Uterus (tissue), 3 donors: ENCODE measurements at regions not wholly inside any gene's neighbourhood (a gene's known extent, or its start where the extent isn't known, plus 50 kb on each side); places are given as distances from the start of the nearest gene placed in this dataset.

Source experiments
- DNase-seq, 2 donors: peaks; one replicate each; pipeline ENCODE4 v3.0.0-alpha.2; 2019 to 2020
- H3K27ac ChIP-seq, 2 donors: fragments of 200-600 bp; sonication (generic); 1 replicate in 1 of 2; 2 replicates in 1 of 2; pipeline ENCODE4 v1.5.1; 2016 to 2018
- H3K27me3 ChIP-seq, 2 donors: fragments of 200-600 bp; sonication (generic); one replicate each; pipeline ENCODE4 v1.5.1; 2018 to 2019; ENCODE audit warnings: control low read depth in 1 of 2
- H3K36me3 ChIP-seq, 2 donors: fragments of 200-600 bp; sonication (generic); one replicate each; pipeline ENCODE4 v1.5.1; 2019; ENCODE audit warnings: control low read depth in 1 of 2
- H3K4me1 ChIP-seq, 2 donors: fragments of 200-600 bp; sonication (generic); one replicate each; pipeline ENCODE4 v1.5.1; 2018 to 2019; ENCODE audit warnings: control low read depth in 1 of 2
- H3K4me3 ChIP-seq, 2 donors: fragments of 200-600 bp; sonication (generic); 1 replicate in 1 of 2; 2 replicates in 1 of 2; pipeline ENCODE4 v1.5.1; 2018 to 2019; ENCODE audit warnings: mild to moderate bottlenecking in 1 of 2
- H3K9me3 ChIP-seq, 2 donors: fragments of 200-600 bp; sonication (generic); one replicate each; pipeline ENCODE4 v1.5.1; 2019; ENCODE audit warnings: control low read depth in 1 of 2
- POLR2A ChIP-seq, 2 donors: fragments of 450-650 bp; IDR thresholded peaks; one replicate each; pipeline ENCODE4 v1.6.1; 2016; ENCODE audit warnings: antibody characterized with exemption in 2 of 2, mild to moderate bottlenecking in 1 of 2, moderate library complexity in 1 of 2
- intact Hi-C: fragments of 100-400 bp; cut with DNase I; formaldehyde crosslinking; loops from one replicate; pipeline ENCODE4 v1.15.1; 2023; ENCODE audit warnings: low total_unique reads
- TF ChIP-seq, protein P1 (sequence below), 4 experiments: fragments of 200-600 bp in 2 of 4; fragments of 450-650 bp in 2 of 4; sonication (generic) in 2 of 4; IDR thresholded peaks; one replicate each; pipeline ENCODE4 v1.5.1; 2016 to 2019; ENCODE audit warnings: antibody characterized with exemption in 4 of 4, mild to moderate bottlenecking in 2 of 4, moderate library complexity in 1 of 4
- donor health status: DM: yes; HTN: yes; CAD: no.

DNA sequence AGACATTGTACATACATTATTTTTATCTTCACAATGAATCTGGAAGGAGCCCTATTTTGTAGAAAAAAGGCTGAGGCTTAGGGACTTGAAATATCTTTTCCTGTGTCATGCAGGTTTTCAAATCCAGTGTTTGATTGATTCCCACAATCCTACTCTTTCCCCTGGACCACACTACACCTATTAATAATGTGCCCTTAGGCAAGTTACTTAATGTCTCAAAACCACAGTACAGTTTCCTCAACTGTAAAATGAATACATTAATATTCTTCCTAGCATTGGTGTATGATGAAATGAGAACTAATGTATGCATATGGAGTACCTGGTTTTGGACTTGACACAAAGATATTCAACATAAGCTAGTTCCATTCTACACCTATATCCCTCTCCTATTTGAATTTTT, 313.3 kb upstream of the SP8 start:
- Histone ChIP-seq H3K27me3 (no peaks in the 10 kb centered on the region), H3K36me3 (no peaks in the 10 kb centered on the region), H3K27ac (no peak overlapping the region), H3K9me3 (no peaks in the 10 kb centered on the region), H3K4me3 (no peak overlapping the region), H3K4me1 (no peaks in the 10 kb centered on the region)
- intact Hi-C loops, result no loop called here
- no peak for TF ChIP-seq POLR2A (IDR thresholded peaks at IDR 0.05)
- DNase-seq, result no peak

DNA sequence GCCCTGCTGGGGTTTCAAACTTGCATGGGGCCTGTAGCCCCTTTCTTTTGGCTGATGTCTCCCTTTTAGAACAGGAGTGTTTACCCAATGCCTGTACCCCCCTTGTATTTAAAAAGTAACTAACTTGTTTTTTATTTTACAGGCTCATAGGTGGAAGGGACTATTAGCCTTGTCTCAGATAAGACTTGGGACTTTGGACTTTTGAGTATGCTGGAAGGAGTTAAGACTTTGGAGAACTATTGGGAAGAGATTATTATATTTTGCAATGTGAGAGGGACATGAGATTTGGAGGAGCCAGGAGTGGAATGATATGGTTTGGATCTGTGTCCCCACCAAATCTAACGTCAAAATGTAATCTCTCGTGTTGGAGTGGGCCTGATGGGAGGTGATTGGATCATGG, 314.9 kb upstream of the SP8 start:
- intact Hi-C loops, result no loop called here
- Histone ChIP-seq H3K27me3 (no peaks in the 10 kb centered on the region), H3K4me3 (no peak overlapping the region), H3K9me3 (no peaks in the 10 kb centered on the region), H3K36me3 (no peaks in the 10 kb centered on the region), H3K4me1 (no peaks in the 10 kb centered on the region), H3K27ac (no peak overlapping the region)
- no peak for DNase-seq
- TF ChIP-seq POLR2A (IDR thresholded peaks at IDR 0.05), result no peak
- TF ChIP-seq, protein P1, sequence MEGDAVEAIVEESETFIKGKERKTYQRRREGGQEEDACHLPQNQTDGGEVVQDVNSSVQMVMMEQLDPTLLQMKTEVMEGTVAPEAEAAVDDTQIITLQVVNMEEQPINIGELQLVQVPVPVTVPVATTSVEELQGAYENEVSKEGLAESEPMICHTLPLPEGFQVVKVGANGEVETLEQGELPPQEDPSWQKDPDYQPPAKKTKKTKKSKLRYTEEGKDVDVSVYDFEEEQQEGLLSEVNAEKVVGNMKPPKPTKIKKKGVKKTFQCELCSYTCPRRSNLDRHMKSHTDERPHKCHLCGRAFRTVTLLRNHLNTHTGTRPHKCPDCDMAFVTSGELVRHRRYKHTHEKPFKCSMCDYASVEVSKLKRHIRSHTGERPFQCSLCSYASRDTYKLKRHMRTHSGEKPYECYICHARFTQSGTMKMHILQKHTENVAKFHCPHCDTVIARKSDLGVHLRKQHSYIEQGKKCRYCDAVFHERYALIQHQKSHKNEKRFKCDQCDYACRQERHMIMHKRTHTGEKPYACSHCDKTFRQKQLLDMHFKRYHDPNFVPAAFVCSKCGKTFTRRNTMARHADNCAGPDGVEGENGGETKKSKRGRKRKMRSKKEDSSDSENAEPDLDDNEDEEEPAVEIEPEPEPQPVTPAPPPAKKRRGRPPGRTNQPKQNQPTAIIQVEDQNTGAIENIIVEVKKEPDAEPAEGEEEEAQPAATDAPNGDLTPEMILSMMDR (IDR thresholded peaks at IDR 0.05), result no peak

DNA sequence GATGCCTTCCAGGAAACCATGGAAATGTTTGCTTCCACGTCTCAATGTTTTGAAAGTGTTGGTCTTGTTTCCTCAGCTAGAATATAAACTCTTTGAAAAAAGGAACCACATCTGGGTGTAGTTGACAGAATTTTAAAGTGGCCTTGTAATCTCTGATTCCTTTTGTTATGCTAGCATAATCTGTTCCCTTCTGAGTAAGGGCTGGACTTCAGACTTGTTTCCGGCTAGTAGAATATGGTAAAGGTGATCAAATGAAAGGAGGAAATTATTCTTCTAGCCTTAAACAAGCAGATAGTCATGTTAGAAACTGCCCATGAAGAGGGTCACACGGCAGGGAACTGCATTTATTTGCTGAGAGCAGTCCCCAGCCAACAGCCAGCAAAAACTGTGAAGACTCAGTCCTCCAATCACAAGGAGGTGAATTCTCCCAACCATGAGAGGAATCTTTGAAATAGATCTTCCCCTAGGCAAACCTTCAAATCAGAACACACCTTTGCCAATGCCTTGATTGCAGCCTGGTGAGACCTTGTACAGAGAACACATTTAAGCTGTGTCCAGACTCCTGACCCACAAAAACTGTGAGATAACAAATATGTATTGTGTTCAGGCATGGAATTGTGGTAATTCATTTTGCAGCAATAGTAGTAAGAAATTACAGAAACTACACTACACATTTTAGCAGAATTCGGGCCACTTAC, 316.9 kb upstream of the SP8 start:
- intact Hi-C loops, result no loop called here
- TF ChIP-seq, protein P1 (IDR thresholded peaks at IDR 0.05), result no peak
- no peak for TF ChIP-seq POLR2A (IDR thresholded peaks at IDR 0.05)
- no peak for DNase-seq

DNA sequence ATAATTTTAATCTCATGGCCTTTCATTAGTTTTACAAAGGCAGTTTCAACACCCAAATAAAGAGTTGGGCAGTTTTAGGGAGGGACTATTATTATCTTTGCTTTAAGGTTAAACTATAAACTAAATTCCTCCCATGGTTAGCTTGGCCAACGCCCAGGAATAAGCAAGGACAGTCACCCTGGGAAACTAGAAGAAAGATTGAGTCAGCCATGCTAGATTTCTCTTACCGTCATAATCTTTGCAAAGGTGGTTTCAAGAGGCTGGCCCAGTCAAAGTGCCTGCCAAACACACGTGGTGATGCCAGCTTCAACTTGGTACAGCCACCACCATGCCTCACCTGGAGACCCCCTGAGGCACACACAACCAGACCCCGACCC, 317.4 kb upstream of the SP8 start:
- intact Hi-C loops, result no loop called here
- TF ChIP-seq POLR2A (IDR thresholded peaks at IDR 0.05), result no peak
- TF ChIP-seq, protein P1 (IDR thresholded peaks at IDR 0.05), result no peak

More for the DNA sequence above, 316.9 kb upstream of the SP8 start:
- H3K27me3 ChIP-seq, result no peaks in the 10 kb centered on the region
- no peak overlapping the region for H3K27ac ChIP-seq
- H3K4me3 ChIP-seq, result no peak overlapping the region
- H3K4me1 ChIP-seq, result no peaks in the 10 kb centered on the region
- H3K36me3 ChIP-seq, result no peaks in the 10 kb centered on the region
- no peaks in the 10 kb centered on the region for H3K9me3 ChIP-seq

DNA sequence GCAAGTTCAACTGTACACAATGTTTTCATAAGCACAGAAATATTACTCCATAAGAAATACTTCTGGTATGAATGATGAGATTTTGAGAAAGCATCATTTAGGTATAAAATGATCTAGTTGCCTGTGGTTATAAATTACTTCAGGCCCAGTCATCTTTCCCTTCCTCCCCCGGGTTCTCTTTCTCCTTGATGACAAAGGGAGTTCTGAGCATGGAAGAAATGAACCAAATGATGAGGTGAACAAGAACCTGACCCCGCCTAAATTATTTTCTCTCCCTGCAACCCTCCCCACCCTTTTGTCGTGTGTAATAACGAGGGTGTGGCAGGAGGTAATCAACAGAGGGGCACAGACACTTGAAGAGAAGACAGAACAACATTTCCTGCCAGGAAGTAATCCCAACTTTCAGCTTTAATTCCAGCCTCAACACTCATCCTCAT, 319.6 kb upstream of the SP8 start:
- DNase-seq, result no peak
- Histone ChIP-seq H3K9me3 (no peaks in the 10 kb centered on the region), H3K4me1 (no peaks in the 10 kb centered on the region), H3K36me3 (no peaks in the 10 kb centered on the region), H3K27ac (no peak overlapping the region), H3K4me3 (no peak overlapping the region), H3K27me3 (no peaks in the 10 kb centered on the region)
- TF ChIP-seq POLR2A (IDR thresholded peaks at IDR 0.05), result no peak
- TF ChIP-seq, protein P1 (IDR thresholded peaks at IDR 0.05), result no peak
- intact Hi-C loops, result no loop called here

More for the DNA sequence above, 317.4 kb upstream of the SP8 start:
- Histone ChIP-seq H3K36me3 (no peaks in the 10 kb centered on the region), H3K4me3 (no peak overlapping the region), H3K27ac (no peak overlapping the region), H3K27me3 (no peaks in the 10 kb centered on the region), H3K9me3 (no peaks in the 10 kb centered on the region), H3K4me1 (no peaks in the 10 kb centered on the region)
- no peak for DNase-seq

DNA sequence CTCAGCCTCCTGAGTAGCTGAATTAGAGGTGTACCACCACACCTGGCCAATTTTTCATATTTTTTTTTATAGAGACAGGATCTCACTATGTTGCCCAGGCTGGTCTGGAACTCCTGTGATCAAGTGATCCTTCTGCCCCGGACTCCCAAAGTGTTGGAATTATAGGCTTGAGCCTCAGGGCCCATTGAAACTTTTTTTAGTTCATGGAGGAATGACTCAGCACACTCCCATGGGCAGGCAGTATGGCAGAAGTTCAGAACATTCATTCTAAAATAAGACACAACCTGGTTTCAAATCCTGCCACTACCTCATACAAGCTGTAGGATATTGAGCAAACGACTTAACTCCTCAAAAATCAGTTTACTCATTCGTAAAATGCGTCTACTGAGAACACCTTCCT, 320.4 kb upstream of the SP8 start:
- Histone ChIP-seq H3K36me3 (no peaks in the 10 kb centered on the region), H3K27me3 (no peaks in the 10 kb centered on the region), H3K9me3 (no peaks in the 10 kb centered on the region), H3K27ac (no peak overlapping the region), H3K4me1 (no peaks in the 10 kb centered on the region), H3K4me3 (no peak overlapping the region)
- intact Hi-C loops, result no loop called here
- no peak for DNase-seq
- TF ChIP-seq POLR2A (IDR thresholded peaks at IDR 0.05), result no peak
- TF ChIP-seq, protein P1 (IDR thresholded peaks at IDR 0.05), result no peak
